Mesendoderm (in vitro differentiated cells): ENCODE measurements at regions not wholly inside any gene's neighbourhood (a gene's known extent, or its start where the extent isn't known, plus 50 kb on each side); places are given as distances from the start of the nearest gene placed in this dataset.
"Not testable (repeated sequence)": the region's sequence is repeated elsewhere in the genome, so short reads cannot be mapped to it uniquely, and the experiment has no call there.

Source experiments
- DNase-seq: peaks from one replicate; pipeline ENCODE4 v3.0.0; 2013
- H2AK5ac ChIP-seq: 2 replicates; pipeline ENCODE4 v1.6.1; 2013; ENCODE audit warnings: low read length, inconsistent platforms
- H2BK120ac ChIP-seq: 2 replicates; pipeline ENCODE4 v1.6.1; 2013; ENCODE audit warnings: low read depth, mild to moderate bottlenecking, low read length, moderate library complexity, mixed read lengths
- H2BK15ac ChIP-seq: replicated peaks from 2 replicates; pipeline ENCODE4 v1.6.1; 2013; ENCODE audit warnings: low read depth, mild to moderate bottlenecking, moderate library complexity
- H2BK5ac ChIP-seq: 2 replicates; pipeline ENCODE4 v1.6.1; 2013; ENCODE audit warnings: low read length, inconsistent platforms
- H3K18ac ChIP-seq: 2 replicates; pipeline ENCODE4 v1.6.1; 2013; ENCODE audit warnings: mild to moderate bottlenecking, low read length, mixed read lengths
- H3K23ac ChIP-seq: one replicate; pipeline ENCODE4 v1.6.1; 2013; ENCODE audit warnings: low read length
- H3K27ac ChIP-seq: 2 replicates; pipeline ENCODE4 v1.5.1; 2013; ENCODE audit warnings: low read depth, mild to moderate bottlenecking, inconsistent platforms, low read length, moderate library complexity
- H3K27me3 ChIP-seq: 2 replicates; pipeline ENCODE4 v1.6.1; 2013; ENCODE audit warnings: low read length, control low read depth, mild to moderate bottlenecking, inconsistent platforms; ENCODE audit not compliant: insufficient read depth, poor library complexity
- H3K36me3 ChIP-seq: 2 replicates; pipeline ENCODE4 v1.6.1; 2013; ENCODE audit warnings: low read length, inconsistent platforms; ENCODE audit not compliant: control insufficient read depth, insufficient read depth
- H3K4ac ChIP-seq: one replicate; pipeline ENCODE4 v1.6.1; 2013; ENCODE audit warnings: low read depth, mild to moderate bottlenecking, low read length, moderate library complexity
- H3K4me1 ChIP-seq: 2 replicates; pipeline ENCODE4 v1.6.1; 2013; ENCODE audit warnings: low read depth, low read length, inconsistent platforms; ENCODE audit not compliant: control insufficient read depth
- H3K4me2 ChIP-seq: 2 replicates; pipeline ENCODE4 v1.6.1; 2013; ENCODE audit warnings: low read length
- H3K4me3 ChIP-seq: 2 replicates; pipeline ENCODE4 v1.5.1; 2013; ENCODE audit warnings: mild to moderate bottlenecking, low read length
- H3K56ac ChIP-seq: one replicate; pipeline ENCODE4 v1.6.1; 2013; ENCODE audit warnings: low read length
- H3K79me1 ChIP-seq: 2 replicates; pipeline ENCODE4 v1.6.1; 2013; ENCODE audit warnings: low read length, inconsistent platforms
- H3K79me2 ChIP-seq: 2 replicates; pipeline ENCODE4 v1.6.1; 2013; ENCODE audit warnings: mild to moderate bottlenecking, low read length; ENCODE audit not compliant: control insufficient read depth, insufficient read depth
- H3K9ac ChIP-seq: 2 replicates; pipeline ENCODE4 v1.6.1; 2013; ENCODE audit warnings: low read length, inconsistent platforms
- H4K5ac ChIP-seq: one replicate; pipeline ENCODE4 v1.6.1; 2013; ENCODE audit warnings: low read length
- H4K8ac ChIP-seq: one replicate; pipeline ENCODE4 v1.6.1; 2013; ENCODE audit warnings: low read depth, mild to moderate bottlenecking, control low read depth, low read length, moderate library complexity
- WGBS: extraction: QIAGEN DNeasy Blood & Tissue Kit; methylation state at CpG from one replicate; pipeline ENCODE4 v1.1.7; 2013; ENCODE audit warnings: low lambda C conversion rate, missing lambda C conversion rate; ENCODE audit not compliant: insufficient coverage; ENCODE audit errors: extremely low coverage; 5-methylcytosine and 5-hydroxymethylcytosine counted together

DNA sequence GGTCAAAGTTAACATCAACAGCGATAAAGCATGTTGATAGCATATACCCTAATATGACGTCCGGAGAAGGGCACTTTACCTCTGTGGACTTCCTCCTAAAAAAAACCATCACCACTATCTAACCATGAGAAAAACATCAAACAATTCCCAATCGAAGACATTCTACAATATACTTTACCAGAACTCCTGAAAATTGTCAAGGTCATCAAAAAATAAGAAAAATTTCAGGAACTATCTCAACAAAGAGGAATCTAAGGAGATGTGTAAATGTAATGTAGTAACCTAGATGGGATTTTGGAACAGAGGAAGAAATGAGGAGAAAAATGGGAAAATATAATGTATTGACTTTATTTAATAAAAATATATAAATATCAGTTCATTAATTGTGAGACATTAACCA is 1026.8 kb upstream of the MIR17HG start:
- Histone ChIP-seq H3K4me2 (no peak overlapping the region), H3K36me3 (no peaks in the 10 kb centered on the region), H3K4me3 (no peak overlapping the region), H2BK120ac (no peak overlapping the region), H3K79me1 (no peaks in the 10 kb centered on the region), H3K23ac (no peak overlapping the region), H2AK5ac (no peak overlapping the region), H3K56ac (no peak overlapping the region), H4K8ac (no peak overlapping the region), H2BK15ac (no peak overlapping the region), H2BK5ac (no peak overlapping the region), H3K27ac (no peak overlapping the region), H3K79me2 (no peaks in the 10 kb centered on the region), H4K5ac (no peak overlapping the region), H3K4me1 (no peaks in the 10 kb centered on the region), H3K18ac (no peak overlapping the region), H3K9ac (no peak overlapping the region), H3K27me3 (no peaks in the 10 kb centered on the region), H3K4ac (no peak overlapping the region)
- no CpG with 5 or more reads among the region's 4 CpGs for WGBS
- no peak for DNase-seq

DNA sequence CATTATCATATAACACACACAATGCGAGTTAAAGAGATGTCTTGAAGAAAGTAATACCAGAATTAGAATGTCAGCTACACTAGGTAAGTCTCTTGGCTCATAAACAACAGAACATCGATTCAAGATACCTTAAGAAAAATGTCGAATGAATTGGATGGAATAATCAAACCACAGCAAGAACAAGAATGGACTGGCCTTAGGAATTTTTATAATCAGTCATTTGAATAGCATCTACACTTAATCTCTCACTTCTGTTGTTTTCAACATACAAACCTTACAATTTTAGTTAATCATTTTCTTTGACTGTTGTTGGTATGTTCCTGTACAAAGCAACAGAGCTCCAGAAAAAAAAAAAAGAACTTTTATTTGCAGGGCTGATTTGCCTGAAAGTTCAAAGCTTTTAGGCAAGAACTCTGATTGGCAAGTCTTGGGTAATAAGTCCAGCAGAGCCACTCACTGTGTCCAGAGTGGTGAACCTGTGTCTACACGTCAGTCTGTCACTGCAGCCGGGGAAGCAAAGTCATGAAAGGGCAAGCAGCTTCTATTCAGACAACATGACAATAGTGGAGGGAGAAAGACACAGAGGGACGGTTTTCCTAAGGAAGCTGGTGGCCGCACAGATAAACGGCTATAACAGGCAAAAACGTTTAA is 1026.1 kb upstream of the MIR17HG start:
- no peak overlapping the region for H2BK120ac ChIP-seq
- H3K79me2 ChIP-seq: no peaks in the 10 kb centered on the region
- no peaks in the 10 kb centered on the region for H3K4me1 ChIP-seq
- H2AK5ac ChIP-seq: no peak overlapping the region
- no peak overlapping the region for H3K9ac ChIP-seq
- no peak overlapping the region for H3K4ac ChIP-seq
- H3K36me3 ChIP-seq: no peaks in the 10 kb centered on the region
- no peak overlapping the region for H3K56ac ChIP-seq
- H3K79me1 ChIP-seq: no peaks in the 10 kb centered on the region
- no peak overlapping the region for H3K23ac ChIP-seq
- no CpG with 5 or more reads among the region's 9 CpGs for WGBS
- H2BK15ac ChIP-seq: no peak overlapping the region
- no peak overlapping the region for H3K4me2 ChIP-seq
- H4K5ac ChIP-seq: no peak overlapping the region
- no peak overlapping the region for H3K18ac ChIP-seq
- no peak overlapping the region for H3K4me3 ChIP-seq
- H2BK5ac ChIP-seq: no peak overlapping the region
- H3K27ac ChIP-seq: no peak overlapping the region
- no peaks in the 10 kb centered on the region for H3K27me3 ChIP-seq
- no peak for DNase-seq
- H4K8ac ChIP-seq: no peak overlapping the region

GRCh38 chr13:90329641-90330040 is 1017.8 kb upstream of the MIR17HG start:
- Histone ChIP-seq H3K79me1 (no peaks in the 10 kb centered on the region), H3K79me2 (no peaks in the 10 kb centered on the region), H2BK120ac (no peak overlapping the region), H3K4ac (no peak overlapping the region), H3K4me2 (no peak overlapping the region), H3K23ac (no peak overlapping the region), H4K8ac (no peak overlapping the region), H3K27ac (no peak overlapping the region), H4K5ac (no peak overlapping the region), H3K27me3 (no peaks in the 10 kb centered on the region), H3K4me1 (no peaks in the 10 kb centered on the region), H3K18ac (no peak overlapping the region), H2BK15ac (no peak overlapping the region), H3K56ac (no peak overlapping the region), H3K9ac (no peak overlapping the region), H3K4me3 (no peak overlapping the region), H2AK5ac (no peak overlapping the region), H3K36me3 (no peaks in the 10 kb centered on the region), H2BK5ac (no peak overlapping the region)
- no peak for DNase-seq
- no CpG with 5 or more reads among the region's 1 CpG for WGBS

GRCh38 chr13:90331974-90332373 is 1015.5 kb upstream of the MIR17HG start:
- no CpG with 5 or more reads among the region's 1 CpG for WGBS
- no peaks in the 10 kb centered on the region for H3K4me1 ChIP-seq

DNA sequence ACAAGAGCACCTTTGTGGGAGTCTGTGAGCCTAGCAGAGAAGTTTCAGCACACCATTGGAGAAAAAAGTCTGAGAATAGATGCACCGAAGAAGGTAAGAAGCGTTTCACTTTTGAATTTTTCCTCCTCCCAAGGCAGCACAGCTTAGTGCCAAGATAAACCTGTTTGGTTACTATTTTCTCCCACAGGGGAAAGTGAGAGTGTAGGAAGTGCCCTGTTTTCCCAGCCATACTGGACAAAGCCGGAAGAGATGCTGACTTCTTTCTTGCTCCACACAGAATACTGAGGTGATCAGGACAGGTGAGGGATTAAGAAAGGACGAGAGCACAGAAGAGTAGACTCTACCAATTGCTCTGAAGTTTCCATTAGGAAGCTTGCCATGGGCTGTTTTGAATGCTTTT is 1011.0 kb upstream of the MIR17HG start:
- no CpG with 5 or more reads among the region's 4 CpGs for WGBS
- H3K4me2 ChIP-seq: no peak overlapping the region
- no peaks in the 10 kb centered on the region for H3K36me3 ChIP-seq
- no peak overlapping the region for H3K23ac ChIP-seq
- no peak overlapping the region for H3K4me3 ChIP-seq
- H3K4ac ChIP-seq: no peak overlapping the region
- H3K56ac ChIP-seq: no peak overlapping the region
- H3K79me1 ChIP-seq: no peaks in the 10 kb centered on the region
- H3K27me3 ChIP-seq: no peaks in the 10 kb centered on the region
- no peak for DNase-seq
- H3K9ac ChIP-seq: no peak overlapping the region
- H3K79me2 ChIP-seq: no peaks in the 10 kb centered on the region
- H2BK5ac ChIP-seq: no peak overlapping the region
- no peak overlapping the region for H3K27ac ChIP-seq
- no peak overlapping the region for H3K18ac ChIP-seq
- H2BK120ac ChIP-seq: no peak overlapping the region
- H4K5ac ChIP-seq: no peak overlapping the region
- no peak overlapping the region for H4K8ac ChIP-seq
- H3K4me1 ChIP-seq: no peaks in the 10 kb centered on the region
- H2AK5ac ChIP-seq: no peak overlapping the region
- no peak overlapping the region for H2BK15ac ChIP-seq

More at GRCh38 chr13:90331974-90332373, 1015.5 kb upstream of the MIR17HG start:
- no peak overlapping the region for H3K56ac ChIP-seq
- H2AK5ac ChIP-seq: no peak overlapping the region
- H3K9ac ChIP-seq: no peak overlapping the region
- no peaks in the 10 kb centered on the region for H3K27me3 ChIP-seq
- no peak overlapping the region for H3K4ac ChIP-seq
- H2BK120ac ChIP-seq: no peak overlapping the region
- H3K36me3 ChIP-seq: no peaks in the 10 kb centered on the region
- no peaks in the 10 kb centered on the region for H3K79me2 ChIP-seq
- no peak overlapping the region for H3K4me2 ChIP-seq
- H3K4me3 ChIP-seq: no peak overlapping the region
- no peak overlapping the region for H3K27ac ChIP-seq
- H4K5ac ChIP-seq: no peak overlapping the region
- H3K79me1 ChIP-seq: no peaks in the 10 kb centered on the region
- no peak overlapping the region for H2BK15ac ChIP-seq
- H2BK5ac ChIP-seq: no peak overlapping the region
- H3K23ac ChIP-seq: no peak overlapping the region
- DNase-seq: no peak
- H3K18ac ChIP-seq: no peak overlapping the region
- no peak overlapping the region for H4K8ac ChIP-seq

DNA sequence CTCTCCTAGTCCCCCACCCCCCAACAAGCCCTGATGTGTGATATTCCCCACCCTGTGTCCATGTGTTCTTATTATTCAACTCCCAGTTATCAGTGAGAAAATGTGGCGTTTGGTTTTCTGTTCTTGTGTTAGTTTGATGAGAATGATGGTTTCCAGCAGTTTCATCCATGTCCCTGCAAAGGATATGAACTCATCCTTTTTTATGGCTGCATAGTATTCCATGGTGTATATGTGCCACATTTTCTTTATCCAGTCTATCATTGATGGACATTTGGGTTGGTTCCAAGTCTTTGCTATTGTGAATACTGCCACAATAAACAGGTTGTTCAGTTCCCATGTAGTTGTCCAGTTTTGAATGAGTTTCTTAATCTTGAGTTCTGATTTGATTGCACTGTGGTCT is 1006.1 kb upstream of the MIR17HG start:
- DNase-seq, H3K4me2 ChIP-seq, H3K9ac ChIP-seq, H3K56ac ChIP-seq, H2AK5ac ChIP-seq, H3K27me3 ChIP-seq, H3K4me1 ChIP-seq, H3K79me1 ChIP-seq, H3K18ac ChIP-seq, H2BK5ac ChIP-seq, H2BK15ac ChIP-seq, H4K5ac ChIP-seq, H3K79me2 ChIP-seq, H2BK120ac ChIP-seq, H3K23ac ChIP-seq, H3K27ac ChIP-seq, H3K4me3 ChIP-seq, H3K36me3 ChIP-seq, H3K4ac ChIP-seq, H4K8ac ChIP-seq: not testable (repeated sequence)
- no CpG with 5 or more reads among the region's 1 CpG for WGBS
